A673 (cell line): ENCODE measurements at regions not wholly inside any gene's neighbourhood (a gene's known extent, or its start where the extent isn't known, plus 50 kb on each side); places are given as distances from the start of the nearest gene placed in this dataset.

Source experiments
- BruUV-seq: library from RNA; stranded (reverse); fragments of 400-500 nt; replicated peaks from 2 replicates; lab custom pipeline; 2021; lab: Mats Ljungman, UMichigan
- CTCF ChIA-PET: fragments of 300-600 bp; sonication (Branson Sonifier 250); formaldehyde crosslinking; loops from one replicate; lab custom pipeline; 2022; ENCODE audit warnings: antibody characterized with exemption; lab: Charles Lee
- POLR2A ChIA-PET: fragments of 300-600 bp; sonication (Branson Sonifier 250); formaldehyde crosslinking; loops from one replicate; lab custom pipeline; 2022; ENCODE audit warnings: antibody characterized with exemption; ENCODE audit not compliant: low non-redundant PET; lab: Charles Lee
- DNase-seq: peaks from one replicate; pipeline ENCODE4 v3.0.0-alpha.2; 2015; ENCODE audit warnings: low spot score
- H3K27ac ChIP-seq: fragments of 200-600 bp; sonication (generic); 2 replicates; pipeline ENCODE4 v1.5.1; 2016; ENCODE audit warnings: mixed run types, low read depth, mild to moderate bottlenecking, mixed read lengths, antibody characterized with exemption, low read length; ENCODE audit not compliant: poor library complexity, severe bottlenecking
- H3K27me3 ChIP-seq: fragments of 200-600 bp; sonication (generic); replicated peaks from 2 replicates; pipeline ENCODE4 v1.6.1; 2017; ENCODE audit warnings: mixed run types, low read depth, mild to moderate bottlenecking, mixed read lengths, antibody characterized with exemption, low read length; ENCODE audit not compliant: insufficient read depth, poor library complexity
- H3K36me3 ChIP-seq: fragments of 200-600 bp; sonication (generic); 2 replicates; pipeline ENCODE4 v1.6.1; 2016; ENCODE audit warnings: mixed run types, mild to moderate bottlenecking, mixed read lengths, antibody characterized with exemption, low read length; ENCODE audit not compliant: insufficient read depth, poor library complexity, severe bottlenecking
- H3K4me1 ChIP-seq: fragments of 200-600 bp; sonication (generic); 2 replicates; pipeline ENCODE4 v1.6.1; 2017; ENCODE audit warnings: mixed run types, mild to moderate bottlenecking, mixed read lengths, antibody characterized with exemption, low read length; ENCODE audit not compliant: insufficient read depth, poor library complexity, severe bottlenecking
- H3K4me3 ChIP-seq: fragments of 200-600 bp; sonication (generic); 2 replicates; pipeline ENCODE4 v1.5.1; 2016; ENCODE audit warnings: low read depth, mixed run types, mild to moderate bottlenecking, mixed read lengths, low read length; ENCODE audit not compliant: poor library complexity, severe bottlenecking
- H3K9me3 ChIP-seq: fragments of 200-600 bp; sonication (generic); 2 replicates; pipeline ENCODE4 v1.6.1; 2016; ENCODE audit warnings: mixed run types, low read depth, mild to moderate bottlenecking, mixed read lengths, antibody characterized with exemption, low read length; ENCODE audit not compliant: poor library complexity, severe bottlenecking
- CTCF ChIP-seq: fragments of 300-800, 200-600 bp; sonication (generic); conservative IDR thresholded peaks from 2 replicates; pipeline ENCODE4 v1.5.1; 2017; ENCODE audit warnings: low read depth, mild to moderate bottlenecking, antibody characterized with exemption, low read length, moderate library complexity, mixed read lengths
- EZH2 ChIP-seq: fragments of 200-600 bp; sonication (generic); IDR thresholded peaks from 2 replicates; pipeline ENCODE4 v1.6.1; 2017; ENCODE audit warnings: borderline replicate concordance, low read depth, mild to moderate bottlenecking, mixed read lengths, antibody characterized with exemption, low read length; ENCODE audit not compliant: poor library complexity, severe bottlenecking
- intact Hi-C: fragments of 100-400 bp; cut with micrococcal nuclease; formaldehyde crosslinking; loops from one replicate; pipeline ENCODE4 v1.10.0; 2022; ENCODE audit not compliant: unreplicated experiment

GRCh38 chr5:110109667-110110066 lies 419.9 kb downstream of the MAN2A1 start:
- BruUV-seq = no TSS peak
- Histone ChIP-seq H3K9me3 (no peaks in the 10 kb centered on the region), H3K27me3 (no peaks in the 10 kb centered on the region), H3K4me3 (no peak overlapping the region), H3K36me3 (no peaks in the 10 kb centered on the region), H3K27ac (no peak overlapping the region), H3K4me1 (peaks cover 6% of the 10 kb centered on the region)
- intact Hi-C loops = no loop called here
- DNase-seq = no peak
- ChIA-PET CTCF (no interaction called here), POLR2A (no interaction called here)
- TF ChIP-seq CTCF (no peak), EZH2 (no peak)

GRCh38 chr5:110112348-110112747 lies 422.6 kb downstream of the MAN2A1 start:
- H3K4me3 ChIP-seq = no peak overlapping the region
- TF ChIP-seq EZH2 (no peak), CTCF (no peak)
- no peak for DNase-seq
- intact Hi-C loops = no loop called here
- ChIA-PET CTCF (no interaction called here), POLR2A (no interaction called here)
- no peaks in the 10 kb centered on the region for H3K36me3 ChIP-seq
- no peaks in the 10 kb centered on the region for H3K4me1 ChIP-seq
- H3K27ac ChIP-seq = no peak overlapping the region
- BruUV-seq = no TSS peak
- H3K9me3 ChIP-seq = no peaks in the 10 kb centered on the region
- no peaks in the 10 kb centered on the region for H3K27me3 ChIP-seq

- Histone ChIP-seq H3K36me3 (no peaks in the 10 kb centered on the region), H3K4me1 (no peaks in the 10 kb centered on the region), H3K27me3 (no peaks in the 10 kb centered on the region), H3K27ac (no peak overlapping the region), H3K9me3 (peaks cover 12% of the 10 kb centered on the region), H3K4me3 (no peak overlapping the region)
- CTCF ChIA-PET = no interaction called here
- POLR2A ChIA-PET = no interaction called here
- no TSS peak for BruUV-seq
- no peak for DNase-seq
- no peak for TF ChIP-seq CTCF
- no peak for TF ChIP-seq EZH2
- intact Hi-C loops = no loop called here
Observed at GRCh38 chr5:110115503-110115902, 425.8 kb downstream of the MAN2A1 start.
